ENCODE measurements at regions not wholly inside any gene's neighbourhood (a gene's known extent, or its start where the extent isn't known, plus 50 kb on each side); places are given as distances from the start of the nearest gene placed in this dataset.

DNA sequence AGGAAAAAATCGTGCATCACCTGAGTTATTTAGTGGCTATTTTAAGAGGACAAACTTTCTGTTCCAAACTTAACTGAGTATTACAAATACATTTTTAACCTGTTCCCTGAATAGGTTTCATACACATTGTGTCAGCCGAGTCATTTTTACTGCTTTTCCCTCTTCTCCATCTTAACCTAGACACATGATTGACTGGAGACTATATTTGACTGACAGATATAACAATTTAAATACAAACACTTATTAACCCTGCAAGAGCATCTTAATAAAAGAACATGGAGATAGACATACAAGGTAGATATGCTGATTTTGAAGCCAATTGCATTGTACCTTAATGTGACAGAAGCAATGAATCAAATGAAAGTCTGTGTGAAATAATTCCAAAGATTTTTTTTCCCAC, 810.5 kb upstream of the ARPP21 start:
- TF ChIP-seq, protein P1, sequence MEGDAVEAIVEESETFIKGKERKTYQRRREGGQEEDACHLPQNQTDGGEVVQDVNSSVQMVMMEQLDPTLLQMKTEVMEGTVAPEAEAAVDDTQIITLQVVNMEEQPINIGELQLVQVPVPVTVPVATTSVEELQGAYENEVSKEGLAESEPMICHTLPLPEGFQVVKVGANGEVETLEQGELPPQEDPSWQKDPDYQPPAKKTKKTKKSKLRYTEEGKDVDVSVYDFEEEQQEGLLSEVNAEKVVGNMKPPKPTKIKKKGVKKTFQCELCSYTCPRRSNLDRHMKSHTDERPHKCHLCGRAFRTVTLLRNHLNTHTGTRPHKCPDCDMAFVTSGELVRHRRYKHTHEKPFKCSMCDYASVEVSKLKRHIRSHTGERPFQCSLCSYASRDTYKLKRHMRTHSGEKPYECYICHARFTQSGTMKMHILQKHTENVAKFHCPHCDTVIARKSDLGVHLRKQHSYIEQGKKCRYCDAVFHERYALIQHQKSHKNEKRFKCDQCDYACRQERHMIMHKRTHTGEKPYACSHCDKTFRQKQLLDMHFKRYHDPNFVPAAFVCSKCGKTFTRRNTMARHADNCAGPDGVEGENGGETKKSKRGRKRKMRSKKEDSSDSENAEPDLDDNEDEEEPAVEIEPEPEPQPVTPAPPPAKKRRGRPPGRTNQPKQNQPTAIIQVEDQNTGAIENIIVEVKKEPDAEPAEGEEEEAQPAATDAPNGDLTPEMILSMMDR (IDR thresholded peaks at IDR 0.05): no peak
- TF ChIP-seq POLR2AphosphoS5 (IDR thresholded peaks at IDR 0.05; ENCODE audit: low read depth, low read length): no peak
- TF ChIP-seq SIN3A (IDR thresholded peaks at IDR 0.05; ENCODE audit: borderline replicate concordance, insufficient read depth, low read depth, low read length): no peak
- no peak for TF ChIP-seq REST (IDR thresholded peaks at IDR 0.05; ENCODE audit: insufficient read depth in 1 of 2, low read depth in 2 of 2, low read length in 1 of 2)
- no peak for TF ChIP-seq TCF7L2 (IDR thresholded peaks at IDR 0.05; ENCODE audit: low read depth, low read length)
